ENCODE measurements at regions not wholly inside any gene's neighbourhood (a gene's known extent, or its start where the extent isn't known, plus 50 kb on each side); places are given as distances from the start of the nearest gene placed in this dataset.

GRCh38 chr12:41919048-41919447 is 225.6 kb downstream of the GXYLT1 start:
- H3K9ac ChIP-seq (ENCODE audit: insufficient read depth in 1 of 2, low read depth in 2 of 2, low read length in 2 of 2) = no peak overlapping the region
- intact Hi-C loops (cut with micrococcal nuclease) = no loop called here

GRCh38 chr12:41917938-41918341 is 226.7 kb downstream of the GXYLT1 start:
- FAIRE-seq (no peak), ATAC-seq (no peak), DNase-seq (ENCODE audit: extremely low read depth in 1 of 4, low spot score in 3 of 4) (no peak)
- in situ Hi-C loops (cut with MboI) = no loop called here
- no peak overlapping the region for H3K4me3 ChIP-seq
- 0% methylated on average over 5 of the region's 5 CpGs for WGBS (ENCODE audit: insufficient coverage, low coverage, missing lambda C conversion rate)
- POLR2A ChIA-PET = no interaction called here
- H3K9me1 ChIP-seq (ENCODE audit: control insufficient read depth, insufficient read depth, low read length) = no peaks in the 10 kb centered on the region
- H3K27ac ChIP-seq (ENCODE audit: extremely low read depth, low read depth, low read length) = no peak overlapping the region
- BruUV-seq (replicated peaks) = no TSS peak
- no peaks in the 10 kb centered on the region for H3K79me2 ChIP-seq (ENCODE audit: control insufficient read depth, insufficient read depth, low read length)
- CTCF ChIA-PET (ENCODE audit: low intra/inter-chr PET ratio) = no interaction called here
- intact Hi-C loops (cut with micrococcal nuclease) = no loop called here
- no peaks in the 10 kb centered on the region for H3K9me3 ChIP-seq (replicated peaks; ENCODE audit: control insufficient read depth, insufficient read depth, low read depth, low read length)
- H4K20me1 ChIP-seq (replicated peaks; ENCODE audit: control insufficient read depth, insufficient read depth, low read length) = no peaks in the 10 kb centered on the region
- no peak overlapping the region for H2AFZ ChIP-seq (ENCODE audit: low read depth, low read length)
- no peaks in the 10 kb centered on the region for H3K27me3 ChIP-seq (ENCODE audit: control insufficient read depth in 2 of 2, insufficient read depth in 2 of 2, low read length in 2 of 2)
- H3K4me1 ChIP-seq (replicated peaks in 1 of 2; ENCODE audit: control insufficient read depth in 2 of 2, insufficient read depth in 2 of 2, low read length in 2 of 2) = no peaks in the 10 kb centered on the region
- H3K4me2 ChIP-seq (ENCODE audit: insufficient read depth, low read length) = no peak overlapping the region
- H3K36me3 ChIP-seq (ENCODE audit: control insufficient read depth, insufficient read depth, low read length) = no peaks in the 10 kb centered on the region
- H3K9ac ChIP-seq (ENCODE audit: insufficient read depth in 1 of 2, low read depth in 2 of 2, low read length in 2 of 2) = no peak overlapping the region
- no peak for TF ChIP-seq ZNF740 (CRISPR knock-in tag; IDR thresholded peaks at IDR 0.05)
- no peak for TF ChIP-seq ZNF740 (tag; IDR thresholded peaks at IDR 0.05)
- TF ChIP-seq CBX2 (IDR thresholded peaks at IDR 0.05; ENCODE audit: insufficient read depth, low read length, poor library complexity, severe bottlenecking) = no peak
- TF ChIP-seq HES1 (IDR thresholded peaks at IDR 0.05; ENCODE audit: low read depth) = no peak
- TF ChIP-seq RBM15 (IDR thresholded peaks at IDR 0.05; ENCODE audit: insufficient read depth, low read length) = no peak
- no peak for TF ChIP-seq DMBX1 (CRISPR knock-in tag; IDR thresholded peaks at IDR 0.05; ENCODE audit: borderline replicate concordance)
- no peak for TF ChIP-seq THAP7 (CRISPR knock-in tag; IDR thresholded peaks at IDR 0.05)
- no peak for TF ChIP-seq ZNF239 (CRISPR knock-in tag; IDR thresholded peaks at IDR 0.05)

More at GRCh38 chr12:41919048-41919447, 225.6 kb downstream of the GXYLT1 start:
- H3K4me2 ChIP-seq (ENCODE audit: insufficient read depth, low read length) = no peak overlapping the region
- DNase-seq (ENCODE audit: extremely low read depth in 1 of 4, low spot score in 3 of 4) = no peak
- H3K4me3 ChIP-seq = no peak overlapping the region
- TF ChIP-seq RFX5 (IDR thresholded peaks at IDR 0.05; ENCODE audit: low read depth, low read length) = no peak
- no peak for TF ChIP-seq ETV1 (tag; conservative IDR thresholded peaks at IDR 0.05; ENCODE audit: low read depth)
- no peak for TF ChIP-seq ILK (tag; IDR thresholded peaks at IDR 0.05; ENCODE audit: borderline replicate concordance, low read depth)
- no peak for TF ChIP-seq RHOXF2B (CRISPR knock-in tag; conservative IDR thresholded peaks at IDR 0.05)
- no peak for TF ChIP-seq TCF7L2 (IDR thresholded peaks at IDR 0.05; ENCODE audit: low read depth, low read length)
- TF ChIP-seq CBFA2T2 (conservative IDR thresholded peaks at IDR 0.05) = no peak
- TF ChIP-seq ZNF77 (CRISPR knock-in tag; IDR thresholded peaks at IDR 0.05) = no peak
- no peak for TF ChIP-seq TSC22D4 (tag; IDR thresholded peaks at IDR 0.05)
- TF ChIP-seq THRAP3 (IDR thresholded peaks at IDR 0.05; ENCODE audit: borderline replicate concordance) = no peak
- TF ChIP-seq ZNF717 (CRISPR knock-in tag; IDR thresholded peaks at IDR 0.05) = no peak
- TF ChIP-seq ZNF830 (CRISPR knock-in tag; IDR thresholded peaks at IDR 0.05) = no peak
- TF ChIP-seq NCOA6 (IDR thresholded peaks at IDR 0.05) = no peak
- TF ChIP-seq CCAR2 (IDR thresholded peaks at IDR 0.05; ENCODE audit: low read depth, low read length) = no peak
- TF ChIP-seq FOXM1 (IDR thresholded peaks at IDR 0.05; ENCODE audit: low read depth) = no peak
- TF ChIP-seq FOXM1 (CRISPR knock-in tag; IDR thresholded peaks at IDR 0.05; ENCODE audit: low read depth) = no peak
- TF ChIP-seq BRF1 (IDR thresholded peaks at IDR 0.05; ENCODE audit: borderline replicate concordance, extremely low read depth, insufficient read length) = no peak
- BruUV-seq (replicated peaks) = no TSS peak
- no peaks in the 10 kb centered on the region for H3K36me3 ChIP-seq (ENCODE audit: control insufficient read depth, insufficient read depth, low read length)
- no peaks in the 10 kb centered on the region for H3K27me3 ChIP-seq (ENCODE audit: control insufficient read depth in 2 of 2, insufficient read depth in 2 of 2, low read length in 2 of 2)
- ChIA-PET CTCF (ENCODE audit: low intra/inter-chr PET ratio) (no interaction called here), POLR2A (no interaction called here)
- WGBS (ENCODE audit: insufficient coverage, low coverage, missing lambda C conversion rate) = 6% methylated on average over 1 of the region's 1 CpG
- no peak overlapping the region for H3K27ac ChIP-seq (ENCODE audit: extremely low read depth, low read depth, low read length)
- in situ Hi-C loops (cut with MboI) = no loop called here
- H4K20me1 ChIP-seq (replicated peaks; ENCODE audit: control insufficient read depth, insufficient read depth, low read length) = no peaks in the 10 kb centered on the region
- H3K9me3 ChIP-seq (replicated peaks; ENCODE audit: control insufficient read depth, insufficient read depth, low read depth, low read length) = no peaks in the 10 kb centered on the region
- FAIRE-seq = no peak
- no peaks in the 10 kb centered on the region for H3K9me1 ChIP-seq (ENCODE audit: control insufficient read depth, insufficient read depth, low read length)
- H2AFZ ChIP-seq (ENCODE audit: low read depth, low read length) = no peak overlapping the region
- no peaks in the 10 kb centered on the region for H3K79me2 ChIP-seq (ENCODE audit: control insufficient read depth, insufficient read depth, low read length)
- ATAC-seq = no peak
- H3K4me1 ChIP-seq (replicated peaks in 1 of 2; ENCODE audit: control insufficient read depth in 2 of 2, insufficient read depth in 2 of 2, low read length in 2 of 2) = no peaks in the 10 kb centered on the region

Data from K562 (cell line).